ENCODE measurements at regions not wholly inside any gene's neighbourhood (a gene's known extent, or its start where the extent isn't known, plus 50 kb on each side); places are given as distances from the start of the nearest gene placed in this dataset.

DNA sequence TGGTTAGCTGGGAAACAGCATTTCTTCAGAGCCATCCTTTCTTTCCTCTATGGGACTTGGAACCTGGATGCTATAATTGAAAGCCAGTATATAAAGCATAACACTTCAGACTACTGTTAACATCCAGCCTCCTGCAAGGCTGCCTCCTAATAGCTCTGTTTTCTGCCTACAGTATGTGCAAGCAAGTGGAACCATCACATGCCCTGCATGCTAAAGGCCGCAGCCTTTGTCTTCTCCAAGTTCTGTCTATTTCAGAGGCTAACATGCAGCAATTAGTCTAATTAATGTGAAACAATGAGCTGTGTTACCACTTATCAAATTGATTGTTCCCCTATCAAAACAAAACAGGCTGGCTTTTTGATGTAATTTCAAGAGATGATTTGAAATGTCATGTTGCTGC lies 82.7 kb upstream of the ESRRG start:
- Histone ChIP-seq H2AFZ (ENCODE audit: low read length) (no peak overlapping the region), H4K20me1 (ENCODE audit: control insufficient read depth, extremely low read depth, insufficient read depth, low read length) (no peaks in the 10 kb centered on the region), H3K79me2 (ENCODE audit: control insufficient read depth, insufficient read depth, low read length) (no peaks in the 10 kb centered on the region), H3K9me3 (ENCODE audit: control insufficient read depth, insufficient read depth, low read depth, low read length) (no peaks in the 10 kb centered on the region), H3K27me3 (ENCODE audit: control insufficient read depth, insufficient read depth, low read length) (no peaks in the 10 kb centered on the region), H3K36me3 (ENCODE audit: control insufficient read depth, insufficient read depth, low read length) (no peaks in the 10 kb centered on the region), H3K4me3 (replicated peaks in 1 of 4; ENCODE audit: control extremely low read depth in 1 of 4, insufficient read depth in 1 of 4, low read depth in 3 of 4, low read length in 4 of 4) (no peak overlapping the region), H3K9ac (ENCODE audit: insufficient read depth, low read length) (no peak overlapping the region), H3K27ac (ENCODE audit: insufficient read depth, low read length) (no peak overlapping the region), H3K4me1 (ENCODE audit: control insufficient read depth, extremely low read depth, insufficient read depth, low read length) (no peaks in the 10 kb centered on the region), H3K4me2 (ENCODE audit: extremely low read depth, insufficient read depth, low read length) (no peak overlapping the region)
- no peak for DNase-seq (ENCODE audit: low read depth in 2 of 2)
- TF ChIP-seq EZH2 (IDR thresholded peaks at IDR 0.05; ENCODE audit: low read length, missing control alignments) = no peak
- no peak for TF ChIP-seq CTCF (conservative IDR thresholded peaks at IDR 0.05 in 1 of 2, IDR thresholded peaks at IDR 0.05 in 1 of 2; ENCODE audit: low read depth in 1 of 2, low read length in 2 of 2)

DNA sequence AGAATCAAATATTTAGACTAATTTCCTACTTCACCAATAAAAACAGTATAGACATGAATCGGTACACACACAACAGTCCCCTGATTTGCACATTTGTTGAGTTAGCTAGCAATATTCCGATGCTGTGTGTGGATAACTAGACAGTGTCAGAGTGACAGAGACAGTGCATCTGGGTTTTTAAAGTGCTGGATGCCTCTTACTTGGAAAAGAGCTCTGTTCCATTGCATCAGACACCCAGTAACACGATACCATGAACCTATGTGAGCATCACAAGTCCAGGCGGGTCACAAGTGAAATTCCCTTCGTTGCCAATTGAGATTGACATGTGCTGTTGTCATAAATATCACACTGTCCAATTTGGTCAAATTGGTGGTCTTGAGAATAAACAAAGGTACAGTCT lies 82.0 kb upstream of the ESRRG start:
- no peaks in the 10 kb centered on the region for H3K4me1 ChIP-seq (ENCODE audit: control insufficient read depth, extremely low read depth, insufficient read depth, low read length)

DNA sequence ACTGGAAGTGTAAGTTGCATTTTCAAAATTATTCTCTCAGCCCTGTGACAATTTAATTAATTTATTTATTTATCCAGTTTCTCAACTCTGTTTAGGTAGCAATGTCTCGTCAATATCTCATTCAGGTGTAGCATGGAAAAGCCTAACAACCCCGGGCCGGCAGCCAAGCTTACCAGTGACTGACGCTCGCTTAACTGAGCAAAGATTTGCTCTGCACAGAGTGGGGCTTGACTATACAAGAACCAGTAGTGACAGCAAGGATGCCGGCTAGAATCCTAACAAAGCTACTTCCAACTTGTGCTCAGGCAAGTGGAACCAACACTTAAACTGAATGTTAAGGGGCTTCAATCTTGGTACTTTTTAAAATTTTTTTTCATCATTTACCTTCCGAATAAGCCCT lies 80.9 kb upstream of the ESRRG start:
- H3K4me3 ChIP-seq (replicated peaks in 1 of 4; ENCODE audit: control extremely low read depth in 1 of 4, insufficient read depth in 1 of 4, low read depth in 3 of 4, low read length in 4 of 4) = no peak overlapping the region
- no peaks in the 10 kb centered on the region for H3K36me3 ChIP-seq (ENCODE audit: control insufficient read depth, insufficient read depth, low read length)
- H3K4me1 ChIP-seq (ENCODE audit: control insufficient read depth, extremely low read depth, insufficient read depth, low read length) = no peaks in the 10 kb centered on the region
- no peak overlapping the region for H2AFZ ChIP-seq (ENCODE audit: low read length)
- H3K9ac ChIP-seq (ENCODE audit: insufficient read depth, low read length) = no peak overlapping the region
- no peaks in the 10 kb centered on the region for H3K9me3 ChIP-seq (ENCODE audit: control insufficient read depth, insufficient read depth, low read depth, low read length)
- no peak for DNase-seq (ENCODE audit: low read depth in 2 of 2)
- no peak overlapping the region for H3K27ac ChIP-seq (ENCODE audit: insufficient read depth, low read length)
- H4K20me1 ChIP-seq (ENCODE audit: control insufficient read depth, extremely low read depth, insufficient read depth, low read length) = no peaks in the 10 kb centered on the region
- no peak overlapping the region for H3K4me2 ChIP-seq (ENCODE audit: extremely low read depth, insufficient read depth, low read length)
- TF ChIP-seq CTCF (conservative IDR thresholded peaks at IDR 0.05 in 1 of 2, IDR thresholded peaks at IDR 0.05 in 1 of 2; ENCODE audit: low read depth in 1 of 2, low read length in 2 of 2) (no peak), EZH2 (IDR thresholded peaks at IDR 0.05; ENCODE audit: low read length, missing control alignments) (no peak)
- no peaks in the 10 kb centered on the region for H3K27me3 ChIP-seq (ENCODE audit: control insufficient read depth, insufficient read depth, low read length)
- no peaks in the 10 kb centered on the region for H3K79me2 ChIP-seq (ENCODE audit: control insufficient read depth, insufficient read depth, low read length)

More for the DNA sequence above, 82.0 kb upstream of the ESRRG start:
- Histone ChIP-seq H3K9ac (ENCODE audit: insufficient read depth, low read length) (no peak overlapping the region), H4K20me1 (ENCODE audit: control insufficient read depth, extremely low read depth, insufficient read depth, low read length) (no peaks in the 10 kb centered on the region), H3K27me3 (ENCODE audit: control insufficient read depth, insufficient read depth, low read length) (no peaks in the 10 kb centered on the region), H3K79me2 (ENCODE audit: control insufficient read depth, insufficient read depth, low read length) (no peaks in the 10 kb centered on the region), H2AFZ (ENCODE audit: low read length) (no peak overlapping the region), H3K4me3 (replicated peaks in 1 of 4; ENCODE audit: control extremely low read depth in 1 of 4, insufficient read depth in 1 of 4, low read depth in 3 of 4, low read length in 4 of 4) (no peak overlapping the region), H3K27ac (ENCODE audit: insufficient read depth, low read length) (no peak overlapping the region), H3K9me3 (ENCODE audit: control insufficient read depth, insufficient read depth, low read depth, low read length) (no peaks in the 10 kb centered on the region), H3K36me3 (ENCODE audit: control insufficient read depth, insufficient read depth, low read length) (no peaks in the 10 kb centered on the region), H3K4me2 (ENCODE audit: extremely low read depth, insufficient read depth, low read length) (no peak overlapping the region)
- TF ChIP-seq CTCF (conservative IDR thresholded peaks at IDR 0.05 in 1 of 2, IDR thresholded peaks at IDR 0.05 in 1 of 2; ENCODE audit: low read depth in 1 of 2, low read length in 2 of 2) = no peak
- no peak for TF ChIP-seq EZH2 (IDR thresholded peaks at IDR 0.05; ENCODE audit: low read length, missing control alignments)
- DNase-seq (ENCODE audit: low read depth in 2 of 2) = peak in 1 of 2 donors; percentile 41

Data from fibroblast of lung (primary cell).